GM12878 (cell line): ENCODE measurements at regions not wholly inside any gene's neighbourhood (a gene's known extent, or its start where the extent isn't known, plus 50 kb on each side); places are given as distances from the start of the nearest gene placed in this dataset.

Experiments used
- IKZF1 ChIP-seq: fragments of 450-650 bp; conservative IDR thresholded peaks from 2 replicates; pipeline ENCODE4 v1.6.1; 2017; ENCODE audit warnings: antibody characterized with exemption, mild to moderate bottlenecking
- KDM1A ChIP-seq: fragments of 200-600 bp; sonication (generic); IDR thresholded peaks from 2 replicates; pipeline ENCODE4 v1.6.1; 2016; ENCODE audit warnings: borderline replicate concordance
- POLR2AphosphoS5 ChIP-seq: IDR thresholded peaks from 2 replicates; pipeline ENCODE4 v1.6.1; 2011; ENCODE audit warnings: mild to moderate bottlenecking, low read length, inconsistent platforms
- TF ChIP-seq, protein P1 (sequence below): IDR thresholded peaks from 2 replicates; pipeline ENCODE4 v1.6.1; 2012; ENCODE audit warnings: low read depth, low read length, improper control_type of control experiment

DNA sequence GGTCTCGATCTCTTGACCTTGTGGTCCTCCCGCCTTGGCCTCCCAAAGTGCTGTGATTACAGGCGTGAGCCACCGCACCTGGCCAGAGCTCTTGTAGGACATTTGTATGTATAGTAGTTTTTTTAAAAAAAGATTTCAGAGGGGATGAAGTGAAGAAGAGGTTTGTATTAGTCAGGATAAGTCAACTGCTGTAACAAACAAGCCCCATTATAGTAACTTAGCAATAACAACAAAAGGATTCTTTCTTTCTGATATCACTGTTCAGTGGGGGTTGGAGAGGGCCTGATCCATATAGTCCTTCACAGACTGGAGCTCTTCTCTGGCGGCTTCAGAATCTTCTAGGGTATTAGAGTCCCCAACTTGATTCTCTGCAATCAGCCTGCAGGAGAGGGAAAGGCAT, 50.7 kb upstream of the IL6ST start:
- TF ChIP-seq POLR2AphosphoS5 (no peak), KDM1A (no peak), IKZF1 (no peak)
- TF ChIP-seq, protein P1, sequence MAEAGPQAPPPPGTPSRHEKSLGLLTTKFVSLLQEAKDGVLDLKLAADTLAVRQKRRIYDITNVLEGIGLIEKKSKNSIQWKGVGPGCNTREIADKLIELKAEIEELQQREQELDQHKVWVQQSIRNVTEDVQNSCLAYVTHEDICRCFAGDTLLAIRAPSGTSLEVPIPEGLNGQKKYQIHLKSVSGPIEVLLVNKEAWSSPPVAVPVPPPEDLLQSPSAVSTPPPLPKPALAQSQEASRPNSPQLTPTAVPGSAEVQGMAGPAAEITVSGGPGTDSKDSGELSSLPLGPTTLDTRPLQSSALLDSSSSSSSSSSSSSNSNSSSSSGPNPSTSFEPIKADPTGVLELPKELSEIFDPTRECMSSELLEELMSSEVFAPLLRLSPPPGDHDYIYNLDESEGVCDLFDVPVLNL = no peak
